CD4-positive, alpha-beta T cell (primary cell): ENCODE measurements at regions not wholly inside any gene's neighbourhood (a gene's known extent, or its start where the extent isn't known, plus 50 kb on each side); places are given as distances from the start of the nearest gene placed in this dataset.

Source experiments
- ATAC-seq: fragments of 200-7000 bp; cut with Tn5 transposase; one replicate; pipeline ENCODE4 v1.10.0; 2022; ENCODE audit warnings: mild to moderate bottlenecking; ENCODE audit not compliant: poor library complexity
- CTCF ChIA-PET: fragments of 350-600 bp; sonication (Branson Sonifier 250); formaldehyde crosslinking; loops from one replicate; lab custom pipeline; 2021; ENCODE audit warnings: antibody characterized with exemption, inconsistent platforms; lab: Charles Lee
- POLR2A ChIA-PET: fragments of 350-600 bp; sonication (Branson Sonifier 250); formaldehyde crosslinking; loops from one replicate; lab custom pipeline; 2021; ENCODE audit warnings: antibody characterized with exemption, inconsistent platforms; lab: Charles Lee
- DNase-seq, 14 experiments: peaks; one replicate each; pipeline ENCODE4 v3.0.0-alpha.2; 2013 to 2020; ENCODE audit warnings: mixed read lengths in 2 of 14
- H3K27ac ChIP-seq, 2 donors: one replicate each; pipeline versions ENCODE4 v1.5.1 to v1.7.0; 2013; ENCODE audit warnings: low read length in 2 of 2, low read depth in 1 of 2, mild to moderate bottlenecking in 1 of 2
- H3K27me3 ChIP-seq, 2 experiments: 1 replicate in 1 of 2; 2 replicates in 1 of 2; pipeline versions ENCODE4 v1.6.1 to v1.7.0; 2013; ENCODE audit warnings: low read length in 2 of 2, control low read depth in 1 of 2, mild to moderate bottlenecking in 1 of 2, moderate library complexity in 1 of 2; ENCODE audit not compliant: insufficient read depth in 2 of 2, control insufficient read depth in 1 of 2
- H3K36me3 ChIP-seq: one replicate; pipeline ENCODE4 v1.6.1; 2013; ENCODE audit warnings: low read length, control low read depth; ENCODE audit not compliant: insufficient read depth
- H3K4me1 ChIP-seq: one replicate; pipeline ENCODE4 v1.6.1; 2013; ENCODE audit warnings: low read length, control low read depth; ENCODE audit not compliant: insufficient read depth
- H3K4me3 ChIP-seq: one replicate; pipeline ENCODE4 v1.5.1; 2013; ENCODE audit warnings: mild to moderate bottlenecking, low read length, moderate library complexity
- H3K9me3 ChIP-seq, 2 experiments: 1 replicate in 1 of 2; 2 replicates in 1 of 2; pipeline versions ENCODE4 v1.6.1 to v1.7.0; 2013; ENCODE audit warnings: low read length in 2 of 2, mild to moderate bottlenecking in 2 of 2, control low read depth in 1 of 2, moderate library complexity in 1 of 2; ENCODE audit not compliant: control insufficient read depth in 1 of 2, insufficient read depth in 1 of 2
- H3K27ac Mint-ChIP-seq: one replicate; pipeline ENCODE4 v1.8.0; 2020; ENCODE audit warnings: mixed read lengths
- H3K27me3 Mint-ChIP-seq: one replicate; pipeline ENCODE4 v1.8.0; 2021; ENCODE audit warnings: mixed read lengths
- H3K36me3 Mint-ChIP-seq: one replicate; pipeline ENCODE4 v1.8.0; 2021; ENCODE audit warnings: low read depth, mixed read lengths
- H3K4me1 Mint-ChIP-seq: one replicate; pipeline ENCODE4 v1.8.0; 2021; ENCODE audit warnings: low read depth, mixed read lengths
- H3K4me3 Mint-ChIP-seq: one replicate; pipeline ENCODE4 v1.8.0; 2020; ENCODE audit warnings: mild to moderate bottlenecking, mixed read lengths
- H3K9me3 Mint-ChIP-seq: one replicate; pipeline ENCODE4 v1.8.0; 2020; ENCODE audit warnings: mixed read lengths
- intact Hi-C, 2 experiments: fragments of 100-400 bp; cut with DNase I in 1 of 2; cut with micrococcal nuclease in 1 of 2; formaldehyde crosslinking; loops; one replicate each; pipeline versions ENCODE4 v1.15.1 to v1.9.0; 2023 to 2025; cut with DNase I, micrococcal nuclease
- TF ChIP-seq, protein P1 (sequence below): fragments of 200-600 bp; IDR thresholded peaks from one replicate; pipeline ENCODE4 v1.8.0; 2022; ENCODE audit warnings: antibody characterized with exemption, mild to moderate bottlenecking

DNA sequence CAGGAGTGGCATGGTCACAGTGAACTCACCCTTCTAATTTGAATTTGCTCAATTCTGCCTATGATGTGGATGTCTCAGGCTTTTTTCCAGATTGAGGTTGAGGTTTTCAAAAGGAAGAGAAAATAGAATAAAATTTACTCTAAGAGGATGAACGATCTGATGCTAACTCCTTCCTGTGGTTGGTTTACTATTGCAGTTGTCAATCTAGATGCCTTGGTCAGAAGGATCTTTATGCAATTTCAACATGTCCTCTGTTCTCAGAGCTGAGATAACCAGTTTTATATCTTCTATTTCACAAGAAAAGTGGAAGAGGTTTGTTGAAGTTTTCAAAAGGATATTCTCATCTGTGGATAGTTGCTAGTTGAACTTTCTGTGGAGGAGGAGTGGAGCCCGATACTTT, 150.7 kb upstream of the WDR11 start:
- intact Hi-C loops, result no loop called here
- peaks cover 9 to 33% of the 10 kb centered on the region in 2 experiments for H3K9me3 ChIP-seq
- H3K27me3 ChIP-seq, result no peaks in the 10 kb centered on the region
- no peak overlapping the region for H3K4me3 ChIP-seq
- H3K27ac ChIP-seq, result no peak overlapping the region
- H3K4me3 Mint-ChIP-seq, result no peak overlapping the region
- TF ChIP-seq, protein P1, sequence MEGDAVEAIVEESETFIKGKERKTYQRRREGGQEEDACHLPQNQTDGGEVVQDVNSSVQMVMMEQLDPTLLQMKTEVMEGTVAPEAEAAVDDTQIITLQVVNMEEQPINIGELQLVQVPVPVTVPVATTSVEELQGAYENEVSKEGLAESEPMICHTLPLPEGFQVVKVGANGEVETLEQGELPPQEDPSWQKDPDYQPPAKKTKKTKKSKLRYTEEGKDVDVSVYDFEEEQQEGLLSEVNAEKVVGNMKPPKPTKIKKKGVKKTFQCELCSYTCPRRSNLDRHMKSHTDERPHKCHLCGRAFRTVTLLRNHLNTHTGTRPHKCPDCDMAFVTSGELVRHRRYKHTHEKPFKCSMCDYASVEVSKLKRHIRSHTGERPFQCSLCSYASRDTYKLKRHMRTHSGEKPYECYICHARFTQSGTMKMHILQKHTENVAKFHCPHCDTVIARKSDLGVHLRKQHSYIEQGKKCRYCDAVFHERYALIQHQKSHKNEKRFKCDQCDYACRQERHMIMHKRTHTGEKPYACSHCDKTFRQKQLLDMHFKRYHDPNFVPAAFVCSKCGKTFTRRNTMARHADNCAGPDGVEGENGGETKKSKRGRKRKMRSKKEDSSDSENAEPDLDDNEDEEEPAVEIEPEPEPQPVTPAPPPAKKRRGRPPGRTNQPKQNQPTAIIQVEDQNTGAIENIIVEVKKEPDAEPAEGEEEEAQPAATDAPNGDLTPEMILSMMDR, result no peak
- no peaks in the 10 kb centered on the region for H3K4me1 Mint-ChIP-seq
- no peaks in the 10 kb centered on the region for H3K27me3 Mint-ChIP-seq
- H3K4me1 ChIP-seq, result no peaks in the 10 kb centered on the region
- ChIA-PET POLR2A (no interaction called here), CTCF (no interaction called here)
- peaks cover 5% of the 10 kb centered on the region for H3K9me3 Mint-ChIP-seq
- ATAC-seq, result no peak
- no peaks in the 10 kb centered on the region for H3K36me3 ChIP-seq
- no peak overlapping the region for H3K27ac Mint-ChIP-seq
- no peak for DNase-seq
- no peaks in the 10 kb centered on the region for H3K36me3 Mint-ChIP-seq

DNA sequence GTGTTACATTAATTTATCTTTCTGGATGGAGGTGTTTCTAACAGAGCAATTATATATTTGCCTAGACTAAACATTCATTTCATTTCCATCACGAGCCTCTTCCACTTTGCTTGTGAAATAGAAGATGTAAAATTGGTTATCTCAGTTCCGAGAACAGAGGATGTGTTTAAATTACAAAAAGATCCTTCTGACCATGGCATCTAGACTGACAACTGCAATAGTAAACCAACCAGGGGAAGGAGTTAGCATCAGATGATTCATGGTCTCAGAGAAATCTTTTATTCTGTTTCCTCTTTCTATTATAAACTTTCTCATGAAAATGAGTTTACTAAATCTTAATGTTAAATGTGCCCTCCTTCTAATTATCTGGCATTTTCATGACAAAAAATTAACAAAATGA, 149.8 kb upstream of the WDR11 start:
- ATAC-seq (no peak), DNase-seq (no peak)
- Mint-ChIP-seq H3K4me1 (no peaks in the 10 kb centered on the region), H3K27me3 (no peaks in the 10 kb centered on the region), H3K9me3 (peaks cover 5% of the 10 kb centered on the region), H3K27ac (no peak overlapping the region), H3K4me3 (no peak overlapping the region), H3K36me3 (no peaks in the 10 kb centered on the region)
- TF ChIP-seq, protein P1, result no peak
- ChIA-PET CTCF (no interaction called here), POLR2A (no interaction called here)
- Histone ChIP-seq H3K36me3 (no peaks in the 10 kb centered on the region), H3K4me1 (no peaks in the 10 kb centered on the region), H3K27me3 (no peaks in the 10 kb centered on the region), H3K27ac (no peak overlapping the region), H3K9me3 (peaks cover 9 to 33% of the 10 kb centered on the region in 2 experiments), H3K4me3 (no peak overlapping the region)
- intact Hi-C loops, result no loop called here

DNA sequence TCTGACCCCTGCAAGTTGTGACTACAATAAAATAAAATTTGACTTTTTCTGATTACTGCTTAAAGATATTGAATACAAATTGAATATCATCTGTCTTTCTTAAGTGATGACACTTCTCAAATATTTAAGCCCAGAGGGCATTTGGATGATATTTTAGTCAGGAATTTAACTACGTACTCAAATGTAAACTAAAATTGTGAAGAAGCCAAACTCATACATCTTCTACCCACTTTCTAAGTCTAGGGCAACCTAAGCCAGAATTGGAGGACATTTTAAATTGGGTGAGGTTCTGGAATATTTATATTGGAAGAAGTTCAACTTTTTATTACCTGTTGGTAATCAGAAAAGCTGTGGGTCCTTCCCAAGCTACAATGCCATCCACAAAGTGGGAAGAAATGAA, 149.1 kb upstream of the WDR11 start:
- DNase-seq (no peak), ATAC-seq (no peak)
- no peaks in the 10 kb centered on the region for H3K36me3 ChIP-seq
- Mint-ChIP-seq H3K4me1 (no peaks in the 10 kb centered on the region), H3K27me3 (no peaks in the 10 kb centered on the region), H3K9me3 (peaks cover 5% of the 10 kb centered on the region), H3K4me3 (no peak overlapping the region), H3K27ac (no peak overlapping the region), H3K36me3 (no peaks in the 10 kb centered on the region)
- H3K9me3 ChIP-seq, result peaks cover 9 to 28% of the 10 kb centered on the region in 2 experiments
- H3K4me3 ChIP-seq, result no peak overlapping the region
- no peaks in the 10 kb centered on the region for H3K27me3 ChIP-seq
- intact Hi-C loops, result no loop called here
- TF ChIP-seq, protein P1, result no peak
- H3K27ac ChIP-seq, result no peak overlapping the region
- H3K4me1 ChIP-seq, result no peaks in the 10 kb centered on the region
- CTCF ChIA-PET, result no interaction called here
- POLR2A ChIA-PET, result no interaction called here
